Pancreas (tissue), 10 donors: ENCODE measurements at regions not wholly inside any gene's neighbourhood (a gene's known extent, or its start where the extent isn't known, plus 50 kb on each side); places are given as distances from the start of the nearest gene placed in this dataset.

ENCODE experiments used
- ATAC-seq, 4 donors: fragments of 200-7000 bp; cut with Tn5 transposase; one replicate each; pipeline versions ENCODE4 v1.8.0 to v1.9.1; 2020; ENCODE audit warnings: mild to moderate bottlenecking in 4 of 4, moderate library complexity in 4 of 4
- DNase-seq, 6 donors: peaks; one replicate each; pipeline ENCODE4 v3.0.0-alpha.2; 2020
- FAIRE-seq: peaks from 2 replicates; lab custom pipeline; 2012; peaks lifted over from hg19 to GRCh38; lab: Jason Lieb, UNC
- H3K27ac ChIP-seq, 4 donors: fragments of 200-600 bp; sonication (generic); 1 replicate in 3 of 4; 2 replicates in 1 of 4; pipeline versions ENCODE4 v1.5.0 to v1.8.0; 2020
- H3K27me3 ChIP-seq, 4 donors: fragments of 200-600 bp; one replicate each; pipeline ENCODE4 v1.8.0; 2021
- H3K36me3 ChIP-seq, 3 donors: fragments of 200-600 bp; sonication (generic) in 1 of 3; one replicate each; pipeline versions ENCODE4 v1.5.0 to v1.8.0; 2020 to 2021
- H3K4me1 ChIP-seq, 3 donors: fragments of 200-600 bp; one replicate each; pipeline ENCODE4 v1.8.0; 2021
- H3K4me3 ChIP-seq, 4 donors: fragments of 200-600 bp; sonication (generic) in 2 of 4; one replicate each; pipeline versions ENCODE4 v1.5.0 to v1.8.0; 2020 to 2021
- H3K9me3 ChIP-seq, 4 donors: fragments of 200-600 bp; one replicate each; pipeline ENCODE4 v1.8.0; 2021
- WGBS, 2 donors: extraction: QIAGEN DNeasy Blood & Tissue Kit; methylation state at CpG; one replicate each; pipeline ENCODE4 v1.1.7; 2013; 5-methylcytosine and 5-hydroxymethylcytosine counted together
- intact Hi-C, 3 donors: fragments of 100-400 bp; cut with DNase I; formaldehyde crosslinking; loops; one replicate each; pipeline versions ENCODE4 v1.11.1 to v1.14.2; 2022
- TF ChIP-seq, protein P1 (sequence below), 4 donors: fragments of 200-600 bp; sonication (generic) in 3 of 4; IDR thresholded peaks; one replicate each; pipeline versions ENCODE4 v1.5.0 to v1.8.0; 2021; ENCODE audit warnings: antibody characterized with exemption in 4 of 4
- donor health status: healthy with polysubstance abuse.
- donor health status: DM: no; HTN: no; CAD: no; lungs with moderate emphysema.
- donor health status: DM: no; HTN: no; CAD: no.
- donor health status: control.
- donor health status: control.
- donor health status: Bipolar disorder and iron deficiency.
- donor health status: DM: yes; HTN: yes; CAD: no.
- donor health status: DM: no; HTN: no; CAD: no.
- donor health status: DM: no; HTN: no; CAD: no.
- donor health status: DM: yes; HTN: yes; CAD: no.

DNA sequence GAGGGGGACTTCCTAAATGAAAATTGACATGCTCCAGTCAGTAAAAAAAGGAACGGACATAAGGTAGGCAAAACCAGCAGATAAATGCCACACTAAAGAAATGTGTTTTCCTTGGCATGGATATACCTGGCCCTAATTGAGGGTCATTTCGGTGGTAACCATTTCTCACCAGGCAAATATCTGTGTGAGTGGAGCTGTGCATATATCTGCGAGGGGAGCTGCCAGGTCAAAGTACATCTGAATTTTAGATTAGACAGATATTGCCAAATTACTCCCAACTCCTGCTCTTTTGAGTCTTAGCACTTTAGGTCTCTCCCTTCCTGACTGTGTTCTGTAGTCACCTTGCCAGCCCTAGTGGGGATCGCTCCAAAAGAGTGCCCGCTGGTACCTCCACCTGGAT lies 204.2 kb downstream of the SH3BP4 start:
- ATAC-seq (no peak), FAIRE-seq (no peak), DNase-seq (no peak)
- Histone ChIP-seq H3K27me3 (no peaks in the 10 kb centered on the region), H3K9me3 (no peaks in the 10 kb centered on the region), H3K36me3 (no peaks in the 10 kb centered on the region), H3K4me1 (no peaks in the 10 kb centered on the region), H3K4me3 (no peak overlapping the region), H3K27ac (no peak overlapping the region)
- intact Hi-C loops: no loop called here
- TF ChIP-seq, protein P1, sequence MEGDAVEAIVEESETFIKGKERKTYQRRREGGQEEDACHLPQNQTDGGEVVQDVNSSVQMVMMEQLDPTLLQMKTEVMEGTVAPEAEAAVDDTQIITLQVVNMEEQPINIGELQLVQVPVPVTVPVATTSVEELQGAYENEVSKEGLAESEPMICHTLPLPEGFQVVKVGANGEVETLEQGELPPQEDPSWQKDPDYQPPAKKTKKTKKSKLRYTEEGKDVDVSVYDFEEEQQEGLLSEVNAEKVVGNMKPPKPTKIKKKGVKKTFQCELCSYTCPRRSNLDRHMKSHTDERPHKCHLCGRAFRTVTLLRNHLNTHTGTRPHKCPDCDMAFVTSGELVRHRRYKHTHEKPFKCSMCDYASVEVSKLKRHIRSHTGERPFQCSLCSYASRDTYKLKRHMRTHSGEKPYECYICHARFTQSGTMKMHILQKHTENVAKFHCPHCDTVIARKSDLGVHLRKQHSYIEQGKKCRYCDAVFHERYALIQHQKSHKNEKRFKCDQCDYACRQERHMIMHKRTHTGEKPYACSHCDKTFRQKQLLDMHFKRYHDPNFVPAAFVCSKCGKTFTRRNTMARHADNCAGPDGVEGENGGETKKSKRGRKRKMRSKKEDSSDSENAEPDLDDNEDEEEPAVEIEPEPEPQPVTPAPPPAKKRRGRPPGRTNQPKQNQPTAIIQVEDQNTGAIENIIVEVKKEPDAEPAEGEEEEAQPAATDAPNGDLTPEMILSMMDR (IDR thresholded peaks at IDR 0.05): no peak
- 54 to 61% methylated on average over 5 of the region's 5 CpGs for WGBS, 2 donors

DNA sequence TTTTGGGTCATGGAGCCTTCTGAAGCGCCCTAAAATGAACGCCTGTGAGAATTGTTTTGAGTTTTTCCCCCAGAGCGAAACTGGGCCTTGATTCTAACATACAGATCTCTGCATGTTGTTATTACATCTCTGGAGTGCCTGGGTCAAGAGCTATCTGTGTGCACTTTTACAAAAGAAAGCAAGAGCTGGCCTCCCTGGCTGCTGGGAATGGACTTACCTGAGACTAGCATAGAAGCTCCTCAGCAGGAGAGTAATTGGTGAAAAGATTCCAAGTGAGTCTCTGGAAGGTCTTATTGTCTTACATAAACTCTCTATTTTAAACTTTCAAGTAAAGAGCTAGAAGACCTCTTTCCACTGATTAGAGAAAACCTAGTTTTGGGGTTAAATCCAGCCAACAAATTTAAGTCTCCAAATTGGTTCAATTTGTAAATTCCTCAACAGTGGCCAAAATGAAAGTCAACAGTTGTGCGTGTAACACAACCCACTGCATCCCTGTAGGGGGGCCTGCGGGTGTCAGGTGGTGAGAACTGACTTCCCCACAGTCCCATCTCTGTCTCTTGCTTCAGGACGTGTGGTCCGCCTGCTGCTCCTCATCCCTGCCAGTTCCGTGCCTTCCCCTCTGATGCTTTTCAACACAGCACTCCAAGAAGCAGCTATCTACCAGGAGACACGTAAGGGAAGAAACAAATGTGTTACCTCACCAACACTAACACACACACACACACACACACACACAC lies 206.1 kb downstream of the SH3BP4 start:
- intact Hi-C loops: no loop called here
- TF ChIP-seq, protein P1 (IDR thresholded peaks at IDR 0.05): no peak
- no peak for FAIRE-seq
- no peak overlapping the region for H3K27ac ChIP-seq
- no peak for DNase-seq
- no peak overlapping the region for H3K4me3 ChIP-seq
- ATAC-seq: no peak
- no peaks in the 10 kb centered on the region for H3K4me1 ChIP-seq
- H3K36me3 ChIP-seq: no peaks in the 10 kb centered on the region
- 88 to 91% methylated on average over 9 of the region's 9 CpGs for WGBS, 2 donors
- no peaks in the 10 kb centered on the region for H3K9me3 ChIP-seq
- no peaks in the 10 kb centered on the region for H3K27me3 ChIP-seq

DNA sequence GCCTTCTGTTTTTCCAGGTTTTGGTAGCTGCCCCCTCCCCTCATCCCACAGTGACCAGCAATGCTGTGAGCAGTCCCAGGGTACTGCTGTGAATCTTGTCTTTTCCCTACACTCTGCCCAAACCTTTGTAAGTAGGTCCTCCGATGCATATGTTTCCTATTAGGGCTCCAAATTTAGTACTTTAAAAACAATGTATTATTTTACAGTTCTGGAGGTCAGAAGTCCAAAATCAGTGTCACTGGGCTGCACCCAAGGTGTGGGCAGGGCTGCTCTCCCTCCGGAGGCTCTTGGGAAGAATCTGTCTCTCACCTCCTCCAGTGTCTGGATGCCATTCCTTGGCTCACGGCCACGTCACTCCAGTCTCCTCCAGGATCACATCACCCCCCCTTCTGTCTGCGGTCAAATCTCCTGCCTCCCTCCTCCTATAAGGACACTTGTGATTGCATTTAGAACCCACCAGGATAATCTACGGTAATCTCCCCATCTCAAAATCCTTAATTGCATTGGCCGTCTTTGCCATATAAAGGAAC lies 208.5 kb downstream of the SH3BP4 start:
- WGBS, 2 donors: 71 to 85% methylated on average over 7 of the region's 7 CpGs
- Histone ChIP-seq H3K4me3 (no peak overlapping the region), H3K27me3 (no peaks in the 10 kb centered on the region), H3K36me3 (no peaks in the 10 kb centered on the region), H3K27ac (no peak overlapping the region), H3K4me1 (no peaks in the 10 kb centered on the region), H3K9me3 (no peaks in the 10 kb centered on the region)
- ATAC-seq (no peak), FAIRE-seq (no peak), DNase-seq (no peak)
- TF ChIP-seq, protein P1 (IDR thresholded peaks at IDR 0.05): no peak
- intact Hi-C loops: no loop called here

DNA sequence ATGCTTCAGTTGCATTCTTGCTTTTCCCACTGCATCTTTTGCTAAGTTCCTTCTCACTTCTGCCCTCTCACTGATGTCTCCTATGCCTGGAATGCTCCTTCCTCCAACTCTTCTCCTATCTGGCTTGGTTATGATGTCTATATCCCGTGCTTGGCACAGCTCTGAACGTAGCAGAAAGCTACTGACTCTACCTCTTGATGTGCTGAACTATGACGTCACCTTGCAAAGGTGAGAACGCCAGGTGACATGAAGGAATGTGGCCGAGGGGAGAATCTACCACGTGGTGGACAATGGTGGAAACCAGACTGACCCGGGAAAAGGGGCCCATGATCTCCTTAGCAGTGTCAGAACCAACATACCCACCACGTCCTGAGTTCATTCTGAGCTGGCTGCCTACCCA lies 209.7 kb downstream of the SH3BP4 start:
- no peak for DNase-seq
- Histone ChIP-seq H3K27ac (no peak overlapping the region), H3K4me1 (no peaks in the 10 kb centered on the region), H3K36me3 (no peaks in the 10 kb centered on the region), H3K9me3 (no peaks in the 10 kb centered on the region), H3K4me3 (no peak overlapping the region), H3K27me3 (no peaks in the 10 kb centered on the region)
- intact Hi-C loops: no loop called here
- no peak for ATAC-seq
- no peak for FAIRE-seq
- 71 to 76% methylated on average over 8 of the region's 8 CpGs for WGBS, 2 donors
- TF ChIP-seq, protein P1 (IDR thresholded peaks at IDR 0.05): no peak
